Spleen (tissue), 7 donors: ENCODE measurements at regions not wholly inside any gene's neighbourhood (a gene's known extent, or its start where the extent isn't known, plus 50 kb on each side); places are given as distances from the start of the nearest gene placed in this dataset.

Experiments used
- POLR2A ChIP-seq, 3 donors: fragments of 450-650 bp; IDR thresholded peaks; one replicate each; pipeline ENCODE4 v1.5.1; 2017; ENCODE audit warnings: antibody characterized with exemption in 3 of 3, mild to moderate bottlenecking in 1 of 3
- TF ChIP-seq, protein P1 (sequence below), 11 experiments: fragments of 200-600 bp in 7 of 11; fragments of 450-650 bp in 4 of 11; sonication (generic) in 4 of 11; IDR thresholded peaks in 8 of 11; conservative IDR thresholded peaks in 3 of 11; 1 replicate in 7 of 11; 2 replicates in 4 of 11; pipeline versions ENCODE4 v1.4.0 to v1.8.0; 2016 to 2021; ENCODE audit warnings: antibody characterized with exemption in 11 of 11, inconsistent platforms in 4 of 11, mild to moderate bottlenecking in 1 of 11
- donor health status: DM: no; HTN: no; CAD: no; lungs with moderate emphysema.
- donor health status: DM: no; HTN: no; CAD: no.
- donor health status: DM: no; HTN: no; CAD: no.

DNA sequence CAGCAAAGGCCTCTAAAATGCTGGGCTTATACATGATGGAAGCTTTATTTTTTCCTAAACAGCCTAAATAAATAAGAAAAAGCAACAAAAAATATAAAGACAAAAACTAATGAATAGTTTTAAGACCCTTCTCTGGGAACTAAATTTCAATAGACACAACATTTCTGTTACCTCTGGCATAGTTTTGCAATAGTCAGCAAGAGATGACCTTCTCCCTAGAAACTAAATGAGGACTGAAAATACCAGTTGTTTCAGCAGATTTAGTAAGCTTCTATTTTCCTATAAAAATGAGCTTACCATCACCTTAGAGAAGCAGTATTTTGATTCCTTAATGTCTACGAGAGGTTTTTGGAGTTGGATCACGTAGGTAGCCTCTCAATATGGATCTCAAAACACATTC lies 471.4 kb upstream of the NRP1 start:
- TF ChIP-seq POLR2A (IDR thresholded peaks at IDR 0.05), result no peak
- TF ChIP-seq, protein P1, sequence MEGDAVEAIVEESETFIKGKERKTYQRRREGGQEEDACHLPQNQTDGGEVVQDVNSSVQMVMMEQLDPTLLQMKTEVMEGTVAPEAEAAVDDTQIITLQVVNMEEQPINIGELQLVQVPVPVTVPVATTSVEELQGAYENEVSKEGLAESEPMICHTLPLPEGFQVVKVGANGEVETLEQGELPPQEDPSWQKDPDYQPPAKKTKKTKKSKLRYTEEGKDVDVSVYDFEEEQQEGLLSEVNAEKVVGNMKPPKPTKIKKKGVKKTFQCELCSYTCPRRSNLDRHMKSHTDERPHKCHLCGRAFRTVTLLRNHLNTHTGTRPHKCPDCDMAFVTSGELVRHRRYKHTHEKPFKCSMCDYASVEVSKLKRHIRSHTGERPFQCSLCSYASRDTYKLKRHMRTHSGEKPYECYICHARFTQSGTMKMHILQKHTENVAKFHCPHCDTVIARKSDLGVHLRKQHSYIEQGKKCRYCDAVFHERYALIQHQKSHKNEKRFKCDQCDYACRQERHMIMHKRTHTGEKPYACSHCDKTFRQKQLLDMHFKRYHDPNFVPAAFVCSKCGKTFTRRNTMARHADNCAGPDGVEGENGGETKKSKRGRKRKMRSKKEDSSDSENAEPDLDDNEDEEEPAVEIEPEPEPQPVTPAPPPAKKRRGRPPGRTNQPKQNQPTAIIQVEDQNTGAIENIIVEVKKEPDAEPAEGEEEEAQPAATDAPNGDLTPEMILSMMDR (IDR thresholded peaks at IDR 0.05 in 8 of 11, conservative IDR thresholded peaks at IDR 0.05 in 3 of 11), result no peak
